Left lung (tissue), 4 donors: ENCODE measurements at regions not wholly inside any gene's neighbourhood (a gene's known extent, or its start where the extent isn't known, plus 50 kb on each side); places are given as distances from the start of the nearest gene placed in this dataset.
A peak's percentile ranks its signal among the peaks of the same experiment; 100 is the strongest.

Experiments
- ATAC-seq: fragments of 200-7000 bp; cut with Tn5 transposase; one replicate; pipeline ENCODE4 v1.9.1; 2020; ENCODE audit warnings: moderate library complexity
- DNase-seq, 4 donors: peaks; one replicate each; pipeline ENCODE4 v3.0.0-alpha.2; 2013 to 2020
- H3K27ac ChIP-seq, 2 donors: fragments of 200-600 bp; sonication (generic) in 1 of 2; one replicate each; pipeline versions ENCODE4 v1.5.0 to v1.8.0; 2020 to 2021
- H3K27me3 ChIP-seq, 2 donors: fragments of 200-600 bp; sonication (generic) in 1 of 2; one replicate each; pipeline versions ENCODE4 v1.5.0 to v1.8.0; 2020 to 2021
- H3K36me3 ChIP-seq, 2 donors: fragments of 200-600 bp; sonication (generic) in 1 of 2; one replicate each; pipeline versions ENCODE4 v1.5.0 to v1.8.0; 2020 to 2021
- H3K4me1 ChIP-seq, 2 donors: fragments of 200-600 bp; one replicate each; pipeline ENCODE4 v1.8.0; 2021
- H3K4me3 ChIP-seq, 2 donors: fragments of 200-600 bp; sonication (generic) in 1 of 2; one replicate each; pipeline versions ENCODE4 v1.5.0 to v1.8.0; 2020 to 2021; ENCODE audit warnings: mild to moderate bottlenecking in 1 of 2
- H3K9me3 ChIP-seq, 2 donors: fragments of 200-600 bp; sonication (generic) in 1 of 2; one replicate each; pipeline versions ENCODE4 v1.5.0 to v1.8.0; 2020 to 2021
- intact Hi-C, 2 donors: fragments of 100-400 bp; cut with DNase I; formaldehyde crosslinking; loops; one replicate each; pipeline versions ENCODE4 v1.11.2 to v1.14.2; 2022
- TF ChIP-seq, protein P1 (sequence below), 2 donors: fragments of 200-600 bp; sonication (generic) in 1 of 2; IDR thresholded peaks; one replicate each; pipeline versions ENCODE4 v1.5.0 to v1.8.0; 2021; ENCODE audit warnings: antibody characterized with exemption in 2 of 2
- donor health status: DM: no; HTN: yes; CAD: no.
- donor health status: DM: no; HTN: no; CAD: no.

DNA sequence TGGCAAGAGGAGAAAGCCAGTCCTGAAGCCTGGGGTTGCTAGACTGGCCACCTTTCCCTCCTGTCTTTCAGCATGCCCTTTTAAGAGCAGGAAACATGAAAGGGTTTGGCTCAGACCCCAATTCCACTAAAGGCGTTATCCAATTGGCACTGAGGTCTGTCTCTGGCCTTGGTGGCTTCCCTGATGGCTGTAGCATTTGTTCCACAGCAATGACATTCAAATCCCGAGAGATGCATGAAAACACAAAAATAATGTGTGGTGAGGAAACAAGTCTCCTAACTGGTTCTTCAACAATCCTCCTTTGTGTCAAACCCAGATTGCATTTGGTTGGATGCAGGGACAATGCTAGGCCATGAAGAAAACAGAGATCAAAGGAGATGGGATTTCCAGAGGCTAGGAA is 56.5 kb upstream of the ADTRP start:
- Histone ChIP-seq H3K27ac (no peak overlapping the region), H3K4me3 (no peak overlapping the region), H3K27me3 (no peaks in the 10 kb centered on the region), H3K9me3 (peaks cover 0 to 4% of the 10 kb centered on the region in 2 donors), H3K4me1 (no peaks in the 10 kb centered on the region), H3K36me3 (no peaks in the 10 kb centered on the region)
- intact Hi-C loops, result no loop called here
- DNase-seq (no peak), ATAC-seq (no peak)
- TF ChIP-seq, protein P1, sequence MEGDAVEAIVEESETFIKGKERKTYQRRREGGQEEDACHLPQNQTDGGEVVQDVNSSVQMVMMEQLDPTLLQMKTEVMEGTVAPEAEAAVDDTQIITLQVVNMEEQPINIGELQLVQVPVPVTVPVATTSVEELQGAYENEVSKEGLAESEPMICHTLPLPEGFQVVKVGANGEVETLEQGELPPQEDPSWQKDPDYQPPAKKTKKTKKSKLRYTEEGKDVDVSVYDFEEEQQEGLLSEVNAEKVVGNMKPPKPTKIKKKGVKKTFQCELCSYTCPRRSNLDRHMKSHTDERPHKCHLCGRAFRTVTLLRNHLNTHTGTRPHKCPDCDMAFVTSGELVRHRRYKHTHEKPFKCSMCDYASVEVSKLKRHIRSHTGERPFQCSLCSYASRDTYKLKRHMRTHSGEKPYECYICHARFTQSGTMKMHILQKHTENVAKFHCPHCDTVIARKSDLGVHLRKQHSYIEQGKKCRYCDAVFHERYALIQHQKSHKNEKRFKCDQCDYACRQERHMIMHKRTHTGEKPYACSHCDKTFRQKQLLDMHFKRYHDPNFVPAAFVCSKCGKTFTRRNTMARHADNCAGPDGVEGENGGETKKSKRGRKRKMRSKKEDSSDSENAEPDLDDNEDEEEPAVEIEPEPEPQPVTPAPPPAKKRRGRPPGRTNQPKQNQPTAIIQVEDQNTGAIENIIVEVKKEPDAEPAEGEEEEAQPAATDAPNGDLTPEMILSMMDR (IDR thresholded peaks at IDR 0.05), result no peak

DNA sequence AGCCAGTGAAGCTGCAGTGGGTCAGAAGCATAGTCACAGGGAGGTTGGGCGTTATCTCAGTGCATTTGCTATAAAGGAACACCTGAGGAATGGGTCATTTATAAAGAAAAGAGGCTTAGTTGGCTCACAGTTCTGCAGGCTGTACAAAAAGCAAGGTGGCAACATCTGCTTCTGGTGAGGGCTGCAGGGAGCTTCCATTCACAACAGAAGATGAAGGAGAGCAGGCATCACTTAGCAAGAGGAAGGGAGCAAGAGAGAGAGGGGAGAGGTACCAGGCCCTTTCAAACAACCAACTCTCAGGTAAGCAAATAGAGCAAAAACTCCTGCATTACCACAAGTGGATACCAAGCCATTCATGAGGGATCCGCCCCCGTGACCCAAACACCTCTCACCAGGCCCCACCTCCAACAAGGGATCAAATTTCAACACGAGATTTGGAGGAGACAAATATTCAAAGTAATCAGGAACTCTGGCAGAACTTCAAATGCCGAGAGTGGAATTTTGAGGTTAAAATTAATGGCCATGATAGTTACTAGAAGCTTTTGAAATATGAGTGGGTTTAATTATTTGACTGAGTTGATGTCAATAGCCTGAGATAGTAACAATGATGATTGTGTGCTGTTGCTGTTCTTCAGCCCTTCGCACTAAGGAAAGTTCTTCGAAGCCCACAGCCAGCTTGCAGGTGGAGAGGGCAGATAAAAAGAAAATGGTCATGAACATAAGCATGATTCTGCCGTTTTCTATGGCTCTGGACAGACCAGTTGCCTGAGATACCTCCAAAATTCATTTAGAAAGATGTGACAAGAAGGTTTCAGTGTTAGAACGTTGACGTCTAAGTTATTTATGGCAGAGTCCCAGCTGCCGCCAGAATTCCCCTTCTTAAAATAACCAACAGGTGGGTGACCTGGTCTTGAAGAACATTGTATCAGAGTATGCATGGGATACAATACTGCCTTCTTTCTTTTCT is 55.3 kb upstream of the ADTRP start:
- no peaks in the 10 kb centered on the region for H3K36me3 ChIP-seq
- no peaks in the 10 kb centered on the region for H3K4me1 ChIP-seq
- no peak overlapping the region for H3K4me3 ChIP-seq
- peak overlapping the region in 1 of 2 donors; percentile 7 for H3K27ac ChIP-seq
- intact Hi-C loops, result no loop called here
- H3K27me3 ChIP-seq, result no peaks in the 10 kb centered on the region
- TF ChIP-seq, protein P1 (IDR thresholded peaks at IDR 0.05), result no peak
- DNase-seq (peak in 1 of 4 donors; percentile 65), ATAC-seq (peak; percentile 96)
- peaks cover 0 to 4% of the 10 kb centered on the region in 2 donors for H3K9me3 ChIP-seq

DNA sequence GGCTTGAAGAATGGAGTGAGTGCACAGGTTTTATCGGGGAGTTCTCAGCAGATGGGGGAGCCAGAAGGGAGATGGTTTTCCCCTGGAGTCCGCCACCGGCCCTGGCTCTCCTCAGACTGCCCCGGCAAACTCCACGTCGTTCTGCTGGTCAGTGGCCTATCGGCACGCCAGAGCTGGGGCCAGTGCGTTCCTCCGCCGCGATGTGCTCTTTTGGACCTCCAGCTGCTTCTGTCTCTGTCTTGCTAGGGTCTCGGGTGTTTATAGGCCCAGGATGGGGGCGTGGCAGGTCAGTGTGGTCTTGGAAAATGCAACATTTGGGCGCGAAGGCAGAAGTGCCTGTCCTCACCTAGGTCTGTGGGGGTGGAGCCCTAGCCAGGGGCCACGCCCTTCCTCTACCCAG is 53.0 kb upstream of the ADTRP start:
- Histone ChIP-seq H3K27ac (no peak overlapping the region), H3K9me3 (no peaks in the 10 kb centered on the region), H3K4me1 (peaks cover 0 to 6% of the 10 kb centered on the region in 2 donors), H3K4me3 (no peak overlapping the region), H3K36me3 (no peaks in the 10 kb centered on the region), H3K27me3 (no peaks in the 10 kb centered on the region)
- ATAC-seq (no peak), DNase-seq (peak in 1 of 4 donors; percentile 75)
- intact Hi-C loops, result no loop called here
- TF ChIP-seq, protein P1 (IDR thresholded peaks at IDR 0.05), result no peak

DNA sequence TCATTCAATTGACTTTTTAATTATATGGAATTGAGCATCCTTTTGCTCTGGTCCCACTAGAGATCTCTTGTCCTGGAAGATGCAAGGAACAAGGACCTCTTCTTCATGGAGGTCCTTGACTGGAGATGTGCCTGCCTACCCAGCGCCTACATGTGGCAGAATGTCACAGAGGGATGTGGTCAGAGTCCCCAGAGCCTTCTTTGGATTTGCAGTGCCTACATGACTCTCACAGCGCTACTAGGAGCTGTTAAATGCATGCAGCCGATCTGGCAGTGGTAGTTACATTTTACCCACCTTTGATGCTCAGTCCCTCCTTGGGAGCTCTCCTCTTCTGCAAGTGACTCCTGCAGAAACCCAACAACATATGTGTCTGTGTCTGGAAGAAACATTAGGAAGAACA is 51.9 kb upstream of the ADTRP start:
- Histone ChIP-seq H3K27me3 (no peaks in the 10 kb centered on the region), H3K9me3 (no peaks in the 10 kb centered on the region), H3K4me3 (no peak overlapping the region), H3K27ac (no peak overlapping the region), H3K4me1 (peaks cover 0 to 6% of the 10 kb centered on the region in 2 donors), H3K36me3 (no peaks in the 10 kb centered on the region)
- DNase-seq (no peak), ATAC-seq (no peak)
- intact Hi-C loops, result no loop called here
- TF ChIP-seq, protein P1 (IDR thresholded peaks at IDR 0.05), result no peak

DNA sequence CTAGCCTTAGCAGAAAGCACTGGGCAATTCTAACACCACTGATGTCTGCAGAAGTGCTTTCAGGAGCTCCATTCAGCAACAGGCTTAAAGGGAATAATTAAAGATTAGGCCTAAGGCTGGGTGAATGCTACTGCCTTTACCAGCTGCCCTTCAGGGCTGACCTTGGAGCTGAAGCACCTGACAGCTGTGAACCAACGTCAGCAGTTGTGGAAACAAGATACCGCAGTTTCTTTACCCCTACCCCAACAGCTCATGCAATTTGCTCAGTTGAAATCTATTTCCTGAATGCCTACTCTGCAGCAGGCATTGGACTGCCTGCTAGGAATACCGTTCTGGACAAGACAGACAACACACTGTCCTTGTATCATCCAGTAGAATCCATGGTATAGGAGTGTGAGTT is 51.5 kb upstream of the ADTRP start:
- H3K9me3 ChIP-seq, result no peaks in the 10 kb centered on the region
- TF ChIP-seq, protein P1 (IDR thresholded peaks at IDR 0.05), result no peak
- H3K27ac ChIP-seq, result no peak overlapping the region
- no peak for DNase-seq
- peaks cover 0 to 6% of the 10 kb centered on the region in 2 donors for H3K4me1 ChIP-seq
- H3K27me3 ChIP-seq, result no peaks in the 10 kb centered on the region
- intact Hi-C loops, result no loop called here
- no peak overlapping the region for H3K4me3 ChIP-seq
- no peak for ATAC-seq
- H3K36me3 ChIP-seq, result no peaks in the 10 kb centered on the region
